Inflammatory macrophage (primary cell): ENCODE measurements at regions not wholly inside any gene's neighbourhood (a gene's known extent, or its start where the extent isn't known, plus 50 kb on each side); places are given as distances from the start of the nearest gene placed in this dataset.
A peak's percentile ranks its signal among the peaks of the same experiment; 100 is the strongest.

Source experiments
- DNase-seq, 2 donors: peaks; one replicate each; pipeline ENCODE4 v3.0.0-alpha.2; 2020 to 2022

DNA sequence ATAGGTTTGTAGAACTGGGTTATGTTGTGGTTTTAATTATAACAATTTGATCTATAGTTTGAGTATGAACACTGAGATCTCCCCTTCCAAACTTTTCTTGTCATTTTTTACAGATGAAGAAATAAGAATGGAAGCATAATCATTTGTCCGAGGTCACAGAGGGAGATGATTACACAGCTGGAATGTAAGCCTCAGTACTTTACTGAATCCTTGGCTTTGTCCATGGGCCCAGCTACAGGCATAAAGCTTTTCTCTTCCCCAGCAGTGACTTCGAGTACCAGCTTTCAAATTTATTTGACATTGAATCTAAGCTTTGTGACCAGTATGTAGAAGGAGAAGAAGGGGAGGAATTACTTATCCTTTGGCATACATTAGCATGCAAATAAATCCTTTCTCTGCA is 80.9 kb upstream of the DCBLD2 start:
- no peak for DNase-seq

- DNase-seq, result peak in 1 of 2 donors; percentile 45
Observed at GRCh38 chr3:98980915-98981596, 79.6 kb upstream of the DCBLD2 start.

GRCh38 chr3:98979296-98979695 is 77.8 kb upstream of the DCBLD2 start:
- no peak for DNase-seq

DNA sequence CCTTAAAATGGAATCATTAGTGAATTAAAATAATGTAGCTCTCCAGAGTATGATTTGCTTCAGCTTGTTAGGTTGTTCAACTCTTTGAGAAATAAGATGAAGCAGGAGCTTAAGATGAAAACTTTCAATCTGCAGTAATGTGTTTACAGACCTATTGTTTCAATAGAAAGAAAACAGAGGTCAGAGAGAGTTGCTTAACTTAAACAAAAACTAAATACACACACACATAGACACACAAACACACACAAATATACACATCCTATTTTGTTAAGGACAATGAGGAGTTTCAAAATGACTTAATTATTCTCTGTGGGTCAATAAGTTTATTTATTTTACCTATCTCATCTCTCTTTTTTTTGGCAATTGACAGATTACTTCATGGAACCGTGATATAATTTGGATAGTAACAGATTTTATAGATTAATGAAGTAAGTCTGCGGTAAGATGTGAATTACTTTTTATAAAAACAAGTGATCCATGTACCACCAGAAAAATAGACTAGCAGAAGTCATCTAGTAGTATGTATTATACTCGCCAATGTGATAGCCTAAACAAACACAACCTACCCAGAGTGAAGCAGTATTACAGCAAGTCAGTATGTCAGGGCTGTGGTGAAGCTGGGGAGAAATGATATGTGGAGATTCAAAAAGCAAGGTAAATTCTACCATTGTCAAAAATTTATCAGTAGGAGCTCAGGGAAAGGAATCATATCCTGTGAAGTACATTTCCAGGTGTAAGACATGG is 76.7 kb upstream of the DCBLD2 start:
- no peak for DNase-seq

GRCh38 chr3:98977520-98977919 is 76.0 kb upstream of the DCBLD2 start:
- no peak for DNase-seq

- no peak for DNase-seq
Observed at GRCh38 chr3:98974442-98974841, 72.9 kb upstream of the DCBLD2 start.

DNA sequence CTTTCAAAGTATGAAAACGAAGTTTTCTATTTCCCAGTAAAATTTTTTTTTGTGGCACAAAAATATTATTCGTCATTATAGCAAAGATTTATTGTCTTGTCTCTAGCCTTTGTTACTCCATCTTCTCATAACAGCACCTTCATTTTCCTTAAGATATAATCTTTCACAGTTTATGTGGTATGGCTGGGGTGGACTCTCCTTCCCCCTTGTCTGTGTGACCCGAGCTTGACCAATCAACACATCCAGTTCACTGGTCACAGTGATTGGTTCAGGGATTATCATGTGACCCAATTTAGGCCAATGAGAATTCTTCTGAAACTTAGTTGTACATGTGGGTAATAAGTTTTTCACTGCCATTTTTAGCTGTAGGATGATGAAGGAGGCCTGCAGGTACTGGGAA is 71.2 kb upstream of the DCBLD2 start:
- no peak for DNase-seq

GRCh38 chr3:98972155-98972554 is 70.7 kb upstream of the DCBLD2 start:
- DNase-seq, result no peak

DNA sequence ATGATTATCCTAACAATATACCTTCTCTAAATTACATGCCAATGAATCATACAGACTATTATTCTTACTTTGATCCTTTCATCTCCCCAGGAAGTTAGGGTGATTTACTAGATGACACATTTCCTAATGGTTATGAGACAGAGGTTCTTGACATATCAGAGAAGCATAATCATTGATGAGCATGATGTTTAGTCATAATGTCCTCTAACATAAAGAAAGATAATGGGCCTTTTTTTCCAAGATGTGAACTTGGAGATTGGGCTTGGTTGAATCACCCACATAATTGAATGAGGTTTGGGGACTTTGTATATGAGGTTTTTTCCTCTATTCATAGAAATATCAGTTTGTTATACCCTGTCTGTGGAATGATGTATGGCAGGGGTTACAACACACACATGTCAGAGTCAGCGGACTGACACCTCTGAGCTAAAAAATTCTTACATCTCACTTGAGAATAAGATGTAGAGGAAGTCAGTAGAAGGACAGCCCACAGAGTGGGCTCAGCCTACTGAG is 69.7 kb upstream of the DCBLD2 start:
- DNase-seq, result no peak

DNA sequence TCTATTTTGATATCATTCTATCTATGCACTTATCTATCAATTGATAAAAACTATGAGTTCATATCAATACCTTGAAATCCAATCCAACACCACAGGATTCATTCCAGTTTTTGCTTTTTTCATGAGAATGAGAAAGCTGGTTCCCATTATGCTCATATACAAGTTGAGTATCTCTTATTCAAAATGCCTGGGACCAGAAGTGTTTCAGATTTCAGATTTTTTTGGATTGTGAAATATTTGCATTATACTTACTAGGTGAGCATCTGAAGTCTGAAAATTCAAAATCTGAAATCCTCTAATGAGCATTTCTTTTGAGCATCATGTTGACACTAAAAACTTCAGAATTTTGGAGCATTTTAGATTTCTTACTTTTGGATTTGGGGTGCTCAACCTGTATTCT is 67.8 kb upstream of the DCBLD2 start:
- no peak for DNase-seq

- DNase-seq, result no peak
Observed at GRCh38 chr3:98968824-98969223, 67.3 kb upstream of the DCBLD2 start.

DNA sequence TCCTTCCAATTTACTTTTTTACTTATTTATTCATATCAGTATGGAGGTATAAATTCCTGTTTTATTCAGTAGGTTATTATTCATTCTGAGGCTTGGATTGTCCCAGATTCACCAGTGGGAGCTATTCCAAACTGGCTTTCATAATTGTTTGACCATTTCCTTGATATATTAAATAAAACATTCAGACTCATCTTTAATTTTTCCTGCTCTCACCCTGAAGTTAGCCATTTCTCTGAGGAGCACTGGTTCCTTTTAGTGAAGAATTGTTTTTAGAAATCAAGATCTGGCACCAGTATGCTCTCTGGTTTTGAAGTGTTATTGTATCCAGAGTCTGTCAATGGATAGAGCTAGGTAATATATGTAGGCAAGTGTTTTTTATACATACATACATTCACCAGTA is 66.9 kb upstream of the DCBLD2 start:
- no peak for DNase-seq

DNA sequence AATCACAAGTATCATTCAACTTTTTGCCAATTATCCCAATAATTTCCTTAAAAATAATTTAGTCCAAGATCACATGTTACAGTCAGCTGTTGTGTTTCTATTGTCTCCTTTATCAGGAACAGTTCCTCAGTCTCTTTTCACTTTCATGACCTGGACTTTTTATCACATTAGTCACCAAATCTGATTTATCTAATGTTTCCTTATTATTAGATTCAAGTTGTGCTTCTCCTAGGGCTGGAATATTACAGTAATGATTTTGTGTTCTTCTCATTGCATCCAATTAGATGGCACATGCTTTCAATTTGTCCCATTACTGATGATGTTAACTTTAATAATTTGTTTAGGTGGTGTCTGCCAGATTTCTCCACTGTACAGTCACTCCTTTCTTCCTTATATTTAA is 66.3 kb upstream of the DCBLD2 start:
- no peak for DNase-seq

DNA sequence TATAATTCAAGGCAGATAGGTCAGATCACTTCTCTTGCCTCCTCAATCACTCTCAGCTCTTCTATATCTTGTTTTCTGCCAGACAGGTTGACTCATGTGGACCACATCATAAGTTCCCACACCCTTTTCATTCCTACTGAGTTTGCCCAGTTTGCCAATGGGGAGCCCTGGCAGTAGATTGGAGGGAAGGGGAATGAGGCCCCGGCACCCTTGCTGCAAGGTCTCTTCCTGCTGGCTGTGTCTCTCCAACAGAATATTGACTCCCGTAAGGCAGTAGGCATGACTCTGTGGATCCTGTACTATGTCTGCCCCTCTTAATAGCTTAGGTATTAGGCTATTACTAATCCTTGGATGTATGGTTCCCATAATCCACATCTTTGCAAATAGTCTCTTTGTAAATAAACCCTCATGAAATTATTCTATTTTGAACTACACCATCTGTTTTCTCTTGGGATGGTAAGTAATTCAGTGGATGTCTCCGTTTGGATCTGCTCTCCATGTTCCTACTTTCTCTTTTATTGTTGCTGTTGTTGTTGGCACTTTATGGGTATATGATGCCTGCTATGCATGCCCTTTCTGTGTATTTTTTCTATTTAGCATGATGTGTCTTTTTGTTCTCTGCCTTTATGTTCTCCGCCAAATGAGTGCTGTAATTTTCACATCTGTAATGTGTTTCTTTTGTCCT is 65.5 kb upstream of the DCBLD2 start:
- DNase-seq, result no peak

- no peak for DNase-seq
Observed at GRCh38 chr3:98966434-98966833, 64.9 kb upstream of the DCBLD2 start.

DNA sequence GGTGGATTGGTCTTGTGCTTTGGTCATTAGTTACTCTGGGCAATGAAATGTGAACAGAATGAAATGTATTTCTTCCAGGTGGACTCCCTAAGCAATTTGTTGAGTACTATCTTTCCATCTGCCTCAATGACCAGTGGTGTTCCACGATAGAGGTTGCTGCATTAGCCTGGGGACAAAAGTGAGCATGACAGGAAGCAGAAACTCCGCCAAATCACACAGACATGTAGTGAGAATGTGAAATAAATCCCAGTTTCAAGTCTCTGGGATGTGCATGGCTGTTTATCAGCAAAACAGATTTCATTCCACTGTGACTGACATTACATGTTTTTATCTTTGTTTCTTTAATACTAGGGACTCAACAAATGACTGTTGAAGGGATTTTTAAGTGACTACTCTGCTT is 63.3 kb upstream of the DCBLD2 start:
- DNase-seq, result no peak

DNA sequence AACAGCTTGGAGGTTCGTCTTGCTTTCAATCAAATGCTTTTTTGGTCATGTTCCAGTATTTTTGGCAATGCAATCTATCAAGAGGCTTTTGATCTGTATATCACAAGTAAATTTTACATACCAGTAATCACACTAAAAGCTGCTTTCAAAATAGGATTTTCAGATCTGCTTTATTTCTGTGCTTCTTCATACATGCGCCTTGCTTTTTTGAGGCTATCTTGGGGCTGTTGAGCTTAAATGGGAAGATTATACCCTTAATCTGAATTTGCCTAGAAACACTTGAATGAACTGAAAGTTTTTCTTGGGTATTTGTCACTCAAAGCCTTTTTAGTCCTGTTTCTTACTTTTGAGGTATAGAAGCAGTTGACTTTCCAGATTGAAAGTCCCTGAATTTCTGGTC is 62.1 kb upstream of the DCBLD2 start:
- DNase-seq, result no peak

DNA sequence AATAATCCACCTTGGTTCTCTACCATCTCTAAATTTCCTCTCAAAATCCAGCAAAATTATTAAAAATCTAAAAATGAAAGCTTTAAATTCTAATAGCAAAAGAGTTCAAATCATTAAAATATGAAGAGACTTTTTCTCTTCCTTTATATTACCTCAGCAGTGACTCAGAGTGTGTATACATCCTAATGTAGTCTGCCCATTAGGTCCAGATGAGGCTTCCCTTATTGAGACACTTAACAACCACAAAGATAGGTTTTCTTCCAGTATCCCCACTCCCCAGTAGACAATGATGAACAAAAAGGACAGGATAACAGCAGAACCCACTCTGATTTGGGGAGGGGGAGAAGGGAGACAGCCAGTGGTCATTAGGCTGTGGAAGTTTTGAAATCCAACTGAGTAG is 61.5 kb upstream of the DCBLD2 start:
- DNase-seq, result no peak

GRCh38 chr3:98962189-98962930 is 60.9 kb upstream of the DCBLD2 start:
- DNase-seq, result no peak

- no peak for DNase-seq
Observed at GRCh38 chr3:98961161-98962155, 60.0 kb upstream of the DCBLD2 start.

DNA sequence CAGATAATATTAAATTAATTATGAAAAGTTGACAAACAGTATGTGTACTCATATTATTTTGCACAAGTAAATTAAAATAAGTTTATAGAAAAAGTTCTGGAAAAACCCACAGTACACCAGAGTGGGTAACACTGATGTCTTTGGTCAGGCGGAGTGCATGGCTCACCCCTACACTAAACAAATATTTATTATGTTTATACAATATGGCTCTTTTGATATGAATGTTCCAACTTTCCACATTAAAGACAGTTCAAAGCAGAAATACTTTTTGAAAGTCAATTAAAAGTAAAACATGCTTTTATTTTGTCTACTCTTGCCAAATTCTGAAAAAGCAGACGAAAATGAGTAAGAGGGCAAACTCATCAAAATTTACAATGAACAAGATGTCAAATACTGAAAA is 56.2 kb upstream of the DCBLD2 start:
- DNase-seq, result no peak

DNA sequence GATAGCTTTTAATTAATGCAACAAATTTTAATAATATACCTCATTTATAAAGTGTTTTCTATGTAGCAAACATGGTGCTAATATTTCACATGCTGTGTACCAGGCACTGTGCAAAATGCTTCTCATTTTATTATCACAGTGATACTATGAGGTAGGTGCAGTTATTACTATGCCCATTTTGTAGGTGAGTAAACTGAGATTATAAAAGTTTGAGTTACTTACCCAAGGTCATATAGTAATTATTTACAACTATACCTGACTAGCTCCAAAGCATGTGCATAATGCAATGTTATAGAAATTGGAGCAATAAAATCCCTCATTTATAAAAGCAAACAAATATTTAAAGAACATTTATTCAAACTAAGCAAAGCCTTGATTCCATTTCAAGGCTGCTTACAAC is 54.5 kb upstream of the DCBLD2 start:
- no peak for DNase-seq
